SK-N-SH (cell line): ENCODE measurements at regions not wholly inside any gene's neighbourhood (a gene's known extent, or its start where the extent isn't known, plus 50 kb on each side); places are given as distances from the start of the nearest gene placed in this dataset.

ENCODE experiments used
- CTCF ChIA-PET: fragments of 300-600, 350-600 bp; formaldehyde crosslinking; extraction: SDS; loops from one replicate; lab custom pipeline; 2021; lab: Yijun Ruan, JAX
- POLR2A ChIA-PET: fragments of 350-600 bp; sonication (Branson Sonifier 250); formaldehyde crosslinking; extraction: SDS; loops from one replicate; lab custom pipeline; 2020; ENCODE audit warnings: antibody characterized with exemption, inconsistent platforms; lab: Yijun Ruan, JAX
- DNase-seq: peaks from one replicate; pipeline ENCODE4 v3.0.0; 2012
- H2AFZ ChIP-seq: fragments of 200-600 bp; sonication (generic); 2 replicates; pipeline ENCODE4 v1.8.1; 2016; ENCODE audit warnings: antibody characterized with exemption, mild to moderate bottlenecking, low read depth
- H3F3A ChIP-seq: fragments of 200-600 bp; sonication (generic); replicated peaks from 2 replicates; pipeline ENCODE3; 2016; ENCODE audit warnings: antibody characterized with exemption, mild to moderate bottlenecking; ENCODE audit not compliant: insufficient read depth
- H3K27ac ChIP-seq, 2 experiments: fragments of 200-500 bp in 1 of 2; fragments of 200-600 bp in 1 of 2; sonication (Bioruptor generic) in 1 of 2; sonication (generic), shearing (Covaris generic) in 1 of 2; 2 replicates each; pipeline versions ENCODE4 v1.5.1 to v1.6.1; 2014 to 2016; ENCODE audit warnings: low read depth in 2 of 2, inconsistent platforms in 1 of 2, low read length in 1 of 2, mild to moderate bottlenecking in 1 of 2, mixed read lengths in 1 of 2
- H3K27me3 ChIP-seq: fragments of 200-600 bp; sonication (generic), shearing (Covaris generic); 2 replicates; pipeline ENCODE4 v1.6.1; 2016; ENCODE audit warnings: mixed run types; ENCODE audit not compliant: insufficient read depth
- H3K36me3 ChIP-seq, 2 experiments: fragments of 200-500 bp in 1 of 2; fragments of 200-600 bp in 1 of 2; sonication (Bioruptor generic) in 1 of 2; sonication (generic) in 1 of 2; replicated peaks in 1 of 2; 2 replicates each; pipeline versions ENCODE3 to v1.5.1; 2014 to 2016; ENCODE audit warnings: low read length in 1 of 2, mild to moderate bottlenecking in 1 of 2; ENCODE audit not compliant: insufficient read depth in 2 of 2, control insufficient read depth in 1 of 2
- H3K4me1 ChIP-seq, 2 experiments: fragments of 200-500 bp in 1 of 2; fragments of 200-600 bp in 1 of 2; sonication (Bioruptor generic) in 1 of 2; sonication (generic), shearing (Covaris generic) in 1 of 2; 2 replicates each; pipeline versions ENCODE4 v1.5.1 to v1.6.1; 2014 to 2016; ENCODE audit warnings: low read depth in 1 of 2, low read length in 1 of 2, mixed run types in 1 of 2; ENCODE audit not compliant: insufficient read depth in 2 of 2, control insufficient read depth in 1 of 2
- H3K4me2 ChIP-seq: fragments of 200-600 bp; sonication (generic), shearing (Covaris generic); 2 replicates; pipeline ENCODE4 v1.6.1; 2017; ENCODE audit warnings: mixed run types
- H3K4me3 ChIP-seq, 2 experiments: fragments of 200-500 bp in 1 of 2; fragments of 200-600 bp in 1 of 2; sonication (Bioruptor generic) in 1 of 2; sonication (generic), shearing (Covaris generic) in 1 of 2; 2 replicates each; pipeline versions ENCODE4 v1.5.1 to v1.8.1; 2014 to 2016; ENCODE audit warnings: low read depth in 2 of 2, inconsistent platforms in 1 of 2, low read length in 1 of 2, mild to moderate bottlenecking in 1 of 2, mixed read lengths in 1 of 2, moderate library complexity in 1 of 2
- H3K79me2 ChIP-seq: fragments of 200-600 bp; sonication (generic); 2 replicates; pipeline ENCODE4 v1.8.1; 2017; ENCODE audit warnings: mild to moderate bottlenecking; ENCODE audit not compliant: insufficient read depth
- H3K9ac ChIP-seq: fragments of 200-600 bp; sonication (generic); 2 replicates; pipeline ENCODE4 v1.6.1; 2017; ENCODE audit warnings: mixed run types
- H3K9me2 ChIP-seq: fragments of 200-600 bp; sonication (generic); 2 replicates; pipeline ENCODE4 v1.6.1; 2017; ENCODE audit warnings: mixed run types
- H3K9me3 ChIP-seq: fragments of 200-600 bp; sonication (generic); 2 replicates; pipeline ENCODE4 v1.6.1; 2017; ENCODE audit warnings: mixed run types, mild to moderate bottlenecking, moderate library complexity
- H4K20me1 ChIP-seq: fragments of 200-600 bp; sonication (generic); 2 replicates; pipeline ENCODE4 v1.6.1; 2017; ENCODE audit warnings: mild to moderate bottlenecking, mixed run types; ENCODE audit not compliant: insufficient read depth
- CHD2 ChIP-seq: fragments of 150-350 bp; IDR thresholded peaks from 2 replicates; pipeline ENCODE4 v1.6.1; 2018; ENCODE audit warnings: low read length; ENCODE audit not compliant: partially characterized antibody
- CTCF ChIP-seq: fragments of 200-600 bp; sonication (generic); IDR thresholded peaks from 2 replicates; pipeline ENCODE4 v1.6.1; 2017; ENCODE audit warnings: antibody characterized with exemption, mild to moderate bottlenecking, moderate library complexity
- FOSL2 ChIP-seq: IDR thresholded peaks from 2 replicates; pipeline ENCODE4 v1.4.0; 2012; ENCODE audit warnings: low read depth, mild to moderate bottlenecking, moderate library complexity, borderline replicate concordance
- FOXJ3 ChIP-seq: sonication (generic); formaldehyde crosslinking; IDR thresholded peaks from 2 replicates; pipeline ENCODE4 v1.5.1; 2020; ENCODE audit warnings: mild to moderate bottlenecking, missing genetic modification reagents
- GATA2 ChIP-seq: sonication (generic); formaldehyde crosslinking; IDR thresholded peaks from 2 replicates; pipeline ENCODE4 v1.5.0; 2020; ENCODE audit warnings: mild to moderate bottlenecking, missing genetic modification reagents
- MEF2A ChIP-seq: IDR thresholded peaks from 2 replicates; pipeline ENCODE4 v1.4.0; 2012; ENCODE audit warnings: low read depth, borderline replicate concordance
- NFIC ChIP-seq: IDR thresholded peaks from 2 replicates; pipeline ENCODE4 v1.4.0; 2012; ENCODE audit warnings: borderline replicate concordance
- RAD21 ChIP-seq: IDR thresholded peaks from 2 replicates; pipeline ENCODE4 v1.6.1; 2012; ENCODE audit warnings: mild to moderate bottlenecking, low read length
- RCOR1 ChIP-seq: fragments of 150-350 bp; IDR thresholded peaks from 2 replicates; pipeline ENCODE4 v1.6.1; 2017; ENCODE audit warnings: antibody characterized with exemption, low read length
- RXRA ChIP-seq: IDR thresholded peaks from 2 replicates; pipeline ENCODE4 v1.4.0; 2012; ENCODE audit warnings: low read depth, mild to moderate bottlenecking, borderline replicate concordance
- SIN3A ChIP-seq: IDR thresholded peaks from 2 replicates; pipeline ENCODE4 v1.6.1; 2012; ENCODE audit warnings: low read depth, mild to moderate bottlenecking, low read length, moderate library complexity, borderline replicate concordance
- TEAD4 ChIP-seq: IDR thresholded peaks from 2 replicates; pipeline ENCODE4 v1.4.0; 2012; ENCODE audit warnings: mild to moderate bottlenecking, borderline replicate concordance; ENCODE audit not compliant: insufficient read depth
- TF ChIP-seq, protein P1 (sequence below): IDR thresholded peaks from 2 replicates; pipeline ENCODE4 v1.4.0; 2012; ENCODE audit warnings: low read depth, borderline replicate concordance

DNA sequence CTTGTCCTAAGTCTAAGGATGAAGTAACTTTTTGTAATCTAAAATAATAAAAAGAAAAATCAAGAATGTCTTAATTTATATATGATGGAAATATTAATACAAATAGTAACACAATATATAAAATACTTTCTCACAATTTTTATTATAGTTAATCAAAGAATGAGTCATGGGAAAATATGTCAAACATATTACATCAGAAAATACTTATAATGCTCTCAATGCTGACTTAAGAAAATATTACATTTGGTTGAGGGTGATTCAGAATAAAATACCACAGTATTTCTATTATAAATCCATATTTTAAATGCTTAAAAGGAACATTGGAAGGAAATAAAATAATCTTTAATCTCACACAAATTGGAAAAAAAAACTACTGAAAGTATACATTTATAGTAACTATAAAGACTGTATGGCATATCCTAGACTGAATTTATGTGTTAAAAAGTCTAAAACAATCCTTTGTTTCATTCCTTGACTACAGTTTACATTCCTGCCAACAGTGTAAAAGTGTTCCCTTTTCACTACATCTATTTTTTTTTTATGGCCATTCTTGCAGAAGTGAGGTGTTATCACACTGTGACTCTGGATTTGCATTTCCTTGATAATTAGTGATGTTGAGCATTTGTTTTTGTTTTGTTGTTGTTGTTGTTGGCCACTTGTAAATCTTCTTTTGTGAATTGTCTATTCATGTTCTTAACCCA is 1573.5 kb upstream of the ACVR2A start:
- no peak for DNase-seq
- H3K27ac ChIP-seq, result peak overlapping the region in 1 of 2 experiments; percentile 51; a peak in 2 of 4 replicates
- POLR2A ChIA-PET, result no interaction called here

GRCh38 chr2:146270618-146271017 is 1574.2 kb upstream of the ACVR2A start:
- peak overlapping the region in 1 of 2 experiments; percentile 43; a peak in 2 of 4 replicates for H3K27ac ChIP-seq
- H3F3A ChIP-seq, result peaks cover 3% of the 10 kb centered on the region
- H3K9me2 ChIP-seq, result no peaks in the 10 kb centered on the region
- TF ChIP-seq FOSL2 (no peak; the same call in 1 of the 2 replicates), GATA2 (no peak), RXRA (no peak), SIN3A (no peak), TEAD4 (no peak), MEF2A (no peak), RCOR1 (no peak), CHD2 (no peak), FOXJ3 (CRISPR knock-in tag) (no peak)
- TF ChIP-seq, protein P1, sequence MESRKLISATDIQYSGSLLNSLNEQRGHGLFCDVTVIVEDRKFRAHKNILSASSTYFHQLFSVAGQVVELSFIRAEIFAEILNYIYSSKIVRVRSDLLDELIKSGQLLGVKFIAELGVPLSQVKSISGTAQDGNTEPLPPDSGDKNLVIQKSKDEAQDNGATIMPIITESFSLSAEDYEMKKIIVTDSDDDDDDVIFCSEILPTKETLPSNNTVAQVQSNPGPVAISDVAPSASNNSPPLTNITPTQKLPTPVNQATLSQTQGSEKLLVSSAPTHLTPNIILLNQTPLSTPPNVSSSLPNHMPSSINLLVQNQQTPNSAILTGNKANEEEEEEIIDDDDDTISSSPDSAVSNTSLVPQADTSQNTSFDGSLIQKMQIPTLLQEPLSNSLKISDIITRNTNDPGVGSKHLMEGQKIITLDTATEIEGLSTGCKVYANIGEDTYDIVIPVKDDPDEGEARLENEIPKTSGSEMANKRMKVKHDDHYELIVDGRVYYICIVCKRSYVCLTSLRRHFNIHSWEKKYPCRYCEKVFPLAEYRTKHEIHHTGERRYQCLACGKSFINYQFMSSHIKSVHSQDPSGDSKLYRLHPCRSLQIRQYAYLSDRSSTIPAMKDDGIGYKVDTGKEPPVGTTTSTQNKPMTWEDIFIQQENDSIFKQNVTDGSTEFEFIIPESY, result no peak
- H3K4me3 ChIP-seq, result no peak overlapping the region
- H3K9me3 ChIP-seq, result no peaks in the 10 kb centered on the region
- no peaks in the 10 kb centered on the region for H3K4me1 ChIP-seq
- H3K79me2 ChIP-seq, result no peaks in the 10 kb centered on the region
- H2AFZ ChIP-seq, result no peak overlapping the region
- H3K36me3 ChIP-seq, result no peaks in the 10 kb centered on the region
- no peak overlapping the region for H3K4me2 ChIP-seq
- DNase-seq, result no peak
- CTCF ChIA-PET, result no interaction called here
- no peaks in the 10 kb centered on the region for H3K27me3 ChIP-seq
- POLR2A ChIA-PET, result no interaction called here
- no peaks in the 10 kb centered on the region for H4K20me1 ChIP-seq
- H3K9ac ChIP-seq, result no peak overlapping the region

More for the DNA sequence above, 1573.5 kb upstream of the ACVR2A start:
- CTCF ChIA-PET, result no interaction called here
- Histone ChIP-seq H3K4me3 (no peak overlapping the region), H3K27me3 (no peaks in the 10 kb centered on the region), H4K20me1 (no peaks in the 10 kb centered on the region), H3K9me3 (no peaks in the 10 kb centered on the region), H3K36me3 (no peaks in the 10 kb centered on the region), H3K9me2 (no peaks in the 10 kb centered on the region), H3K79me2 (no peaks in the 10 kb centered on the region), H3F3A (peaks cover 3% of the 10 kb centered on the region), H3K4me1 (no peaks in the 10 kb centered on the region), H2AFZ (no peak overlapping the region), H3K9ac (no peak overlapping the region), H3K4me2 (no peak overlapping the region)
- TF ChIP-seq NFIC, result no peak
- TF ChIP-seq MEF2A, result no peak
- 0 out of 2 replicates have a peak, but pooled peaks have one; percentile 12 for TF ChIP-seq CTCF
- TF ChIP-seq RAD21, result no peak
